ENCODE measurements at regions not wholly inside any gene's neighbourhood (a gene's known extent, or its start where the extent isn't known, plus 50 kb on each side); places are given as distances from the start of the nearest gene placed in this dataset.

GRCh38 chr20:40073535-40074111 lies 615.4 kb downstream of the MAFB start:
- Histone ChIP-seq H3K27me3 (ENCODE audit: insufficient read depth, low read length, poor library complexity, severe bottlenecking) (no peaks in the 10 kb centered on the region), H3F3A (ENCODE audit: low read depth) (no peaks in the 10 kb centered on the region), H3K4me2 (ENCODE audit: low read depth, low read length, poor library complexity, severe bottlenecking) (no peak overlapping the region), H3K36me3 (ENCODE audit: insufficient read depth, low read length) (no peaks in the 10 kb centered on the region), H3K4me3 (ENCODE audit: low read length, poor library complexity, severe bottlenecking) (no peak overlapping the region), H4K20me1 (ENCODE audit: insufficient read depth, low read length, poor library complexity, severe bottlenecking) (no peaks in the 10 kb centered on the region), H3K9me2 (replicated peaks; ENCODE audit: low read depth, low read length) (no peaks in the 10 kb centered on the region), H3K4me1 (ENCODE audit: insufficient read depth, low read length, poor library complexity, severe bottlenecking) (no peaks in the 10 kb centered on the region), H2AFZ (ENCODE audit: low read length) (no peak overlapping the region), H3K79me2 (ENCODE audit: insufficient read depth, low read length) (no peaks in the 10 kb centered on the region), H3K9me3 (ENCODE audit: insufficient read depth, low read depth, low read length) (no peaks in the 10 kb centered on the region), H3K9ac (ENCODE audit: low read depth, low read length, poor library complexity, severe bottlenecking) (no peak overlapping the region)
- TF ChIP-seq CTCF (conservative IDR thresholded peaks at IDR 0.05; ENCODE audit: low read length): no peak
- no peak for TF ChIP-seq EZH2phosphoT487 (IDR thresholded peaks at IDR 0.05; ENCODE audit: borderline replicate concordance)

DNA sequence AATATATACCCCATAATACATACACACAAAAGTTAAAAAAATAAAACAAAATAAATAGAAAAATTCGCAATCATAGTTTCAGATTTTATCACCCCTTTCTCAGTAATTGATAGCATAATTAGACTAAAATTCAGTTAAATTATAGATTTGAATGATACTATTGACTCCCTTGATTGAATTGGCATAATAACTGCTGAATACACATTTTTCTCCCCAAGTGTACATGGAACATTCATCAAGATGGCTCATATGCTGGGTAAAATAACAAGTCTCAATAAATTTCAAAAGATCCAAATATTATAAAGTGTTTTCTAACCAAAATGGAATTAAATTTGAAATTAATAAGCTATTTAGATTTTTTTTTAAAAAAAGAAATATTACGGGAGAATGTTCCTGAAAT lies 616.1 kb downstream of the MAFB start:
- Histone ChIP-seq H3F3A (ENCODE audit: low read depth) (no peaks in the 10 kb centered on the region), H3K4me2 (ENCODE audit: low read depth, low read length, poor library complexity, severe bottlenecking) (no peak overlapping the region), H3K4me3 (ENCODE audit: low read length, poor library complexity, severe bottlenecking) (no peak overlapping the region), H3K9me2 (replicated peaks; ENCODE audit: low read depth, low read length) (no peaks in the 10 kb centered on the region), H2AFZ (ENCODE audit: low read length) (no peak overlapping the region), H3K9ac (ENCODE audit: low read depth, low read length, poor library complexity, severe bottlenecking) (no peak overlapping the region), H3K36me3 (ENCODE audit: insufficient read depth, low read length) (no peaks in the 10 kb centered on the region), H3K79me2 (ENCODE audit: insufficient read depth, low read length) (no peaks in the 10 kb centered on the region), H3K27me3 (ENCODE audit: insufficient read depth, low read length, poor library complexity, severe bottlenecking) (no peaks in the 10 kb centered on the region), H3K4me1 (ENCODE audit: insufficient read depth, low read length, poor library complexity, severe bottlenecking) (no peaks in the 10 kb centered on the region), H4K20me1 (ENCODE audit: insufficient read depth, low read length, poor library complexity, severe bottlenecking) (no peaks in the 10 kb centered on the region), H3K9me3 (ENCODE audit: insufficient read depth, low read depth, low read length) (no peaks in the 10 kb centered on the region)
- TF ChIP-seq CTCF (conservative IDR thresholded peaks at IDR 0.05; ENCODE audit: low read length): no peak
- TF ChIP-seq EZH2phosphoT487 (IDR thresholded peaks at IDR 0.05; ENCODE audit: borderline replicate concordance): no peak

DNA sequence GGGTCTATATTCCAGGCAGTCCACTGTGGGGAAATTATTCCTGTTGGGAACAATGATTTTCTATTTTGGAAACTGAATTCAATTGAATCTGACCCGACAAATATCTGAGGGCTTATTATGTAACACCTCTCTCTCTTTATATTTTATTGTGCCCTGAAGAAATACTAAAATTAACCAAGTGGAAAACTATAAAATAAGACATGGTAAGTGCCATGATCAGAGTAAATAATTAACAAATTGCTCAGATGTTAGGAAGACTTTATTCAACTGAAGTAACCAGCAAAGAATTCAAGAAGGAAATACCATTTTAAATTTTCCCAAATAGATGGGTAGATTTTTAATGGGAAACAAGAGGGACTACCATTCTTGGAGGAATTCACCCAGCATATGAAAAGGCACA lies 632.9 kb downstream of the MAFB start:
- no peak for TF ChIP-seq CTCF (conservative IDR thresholded peaks at IDR 0.05; ENCODE audit: low read length)
- no peak for TF ChIP-seq EZH2phosphoT487 (IDR thresholded peaks at IDR 0.05; ENCODE audit: borderline replicate concordance)
- H4K20me1 ChIP-seq (ENCODE audit: insufficient read depth, low read length, poor library complexity, severe bottlenecking): no peaks in the 10 kb centered on the region
- no peak overlapping the region for H3K4me3 ChIP-seq (ENCODE audit: low read length, poor library complexity, severe bottlenecking)
- H2AFZ ChIP-seq (ENCODE audit: low read length): no peak overlapping the region
- H3F3A ChIP-seq (ENCODE audit: low read depth): no peaks in the 10 kb centered on the region
- no peaks in the 10 kb centered on the region for H3K27me3 ChIP-seq (ENCODE audit: insufficient read depth, low read length, poor library complexity, severe bottlenecking)
- H3K4me1 ChIP-seq (ENCODE audit: insufficient read depth, low read length, poor library complexity, severe bottlenecking): no peaks in the 10 kb centered on the region
- H3K36me3 ChIP-seq (ENCODE audit: insufficient read depth, low read length): no peaks in the 10 kb centered on the region
- H3K9me2 ChIP-seq (replicated peaks; ENCODE audit: low read depth, low read length): no peaks in the 10 kb centered on the region; the same call in 1 of the 2 replicates
- no peak overlapping the region for H3K4me2 ChIP-seq (ENCODE audit: low read depth, low read length, poor library complexity, severe bottlenecking)
- H3K9me3 ChIP-seq (ENCODE audit: insufficient read depth, low read depth, low read length): no peaks in the 10 kb centered on the region
- H3K79me2 ChIP-seq (ENCODE audit: insufficient read depth, low read length): no peaks in the 10 kb centered on the region
- H3K9ac ChIP-seq (ENCODE audit: low read depth, low read length, poor library complexity, severe bottlenecking): no peak overlapping the region
